GM12875 (cell line): ENCODE measurements at regions not wholly inside any gene's neighbourhood (a gene's known extent, or its start where the extent isn't known, plus 50 kb on each side); places are given as distances from the start of the nearest gene placed in this dataset.

Source experiments
- H3K4me3 ChIP-seq: one replicate; pipeline ENCODE4 v1.5.1; 2011; ENCODE audit warnings: low read depth, low read length, control low read depth
- CTCF ChIP-seq: IDR thresholded peaks from 2 replicates; pipeline ENCODE4 v1.5.1; 2011; ENCODE audit warnings: low read depth, mild to moderate bottlenecking, control low read depth, inconsistent platforms, low read length, moderate library complexity, borderline replicate concordance; ENCODE audit not compliant: insufficient read depth

DNA sequence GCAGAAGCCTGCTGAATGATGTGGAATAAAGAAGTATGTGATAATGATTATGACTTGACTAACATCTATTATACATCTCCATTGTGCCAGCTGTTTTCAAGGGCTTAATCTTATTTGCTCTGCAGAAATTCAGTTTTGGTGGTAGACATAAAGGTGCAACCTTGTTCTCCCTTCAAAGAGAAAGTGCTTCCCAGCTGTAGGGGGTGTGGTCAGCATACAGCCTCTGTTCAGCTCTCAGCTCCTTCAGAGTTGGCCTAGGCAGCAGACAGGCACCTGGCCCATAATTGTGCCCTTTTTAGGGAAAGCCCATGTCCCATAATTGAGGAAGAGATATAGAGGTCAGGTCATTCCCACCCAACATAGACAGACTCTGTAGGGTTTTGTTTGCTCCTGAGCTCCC lies 104.3 kb upstream of the EOMES start:
- no peak for TF ChIP-seq CTCF
- no peak overlapping the region for H3K4me3 ChIP-seq

GRCh38 chr3:27827041-27827440 lies 104.9 kb upstream of the EOMES start:
- TF ChIP-seq CTCF: no peak
- no peak overlapping the region for H3K4me3 ChIP-seq

GRCh38 chr3:27840807-27841594 lies 118.9 kb upstream of the EOMES start:
- no peak overlapping the region for H3K4me3 ChIP-seq
- no peak for TF ChIP-seq CTCF

DNA sequence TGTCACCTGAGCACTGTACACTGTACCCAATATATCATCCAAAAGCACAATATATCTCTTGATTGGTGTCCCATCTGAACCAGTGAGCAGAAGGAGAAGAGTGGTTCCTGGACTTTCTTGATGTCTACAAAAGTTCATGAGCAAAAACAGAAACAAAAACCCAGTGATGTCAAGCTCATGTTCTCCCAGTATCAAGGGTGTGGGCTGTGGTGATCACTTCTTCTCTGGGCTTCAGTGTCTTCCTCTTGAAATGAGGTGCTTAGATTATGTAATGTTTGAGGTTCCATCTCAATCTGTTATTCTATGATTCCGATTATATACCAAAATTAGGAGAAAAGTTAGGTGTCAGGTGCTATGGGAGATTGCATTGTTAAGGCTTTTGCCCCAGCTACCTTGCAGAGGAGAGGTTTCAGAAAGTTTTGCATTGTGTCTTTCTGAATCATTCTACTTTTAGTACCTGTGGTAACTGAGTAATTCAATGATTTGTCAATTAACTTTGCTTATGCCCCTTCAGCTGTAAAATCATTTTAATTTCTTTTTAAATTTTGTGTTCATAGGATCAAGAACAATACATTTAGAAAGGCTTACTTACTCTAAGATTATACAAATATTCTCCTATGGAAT lies 122.0 kb upstream of the EOMES start:
- H3K4me3 ChIP-seq: no peak overlapping the region
- TF ChIP-seq CTCF: no peak

- no peak for TF ChIP-seq CTCF
- no peak overlapping the region for H3K4me3 ChIP-seq
These were observed 125.6 kb upstream of the EOMES start for GRCh38 chr3:27847697-27848096.

GRCh38 chr3:27848826-27849225 lies 126.7 kb upstream of the EOMES start:
- no peak for TF ChIP-seq CTCF

GRCh38 chr3:27859821-27860220 lies 137.7 kb upstream of the EOMES start:
- H3K4me3 ChIP-seq: no peak overlapping the region
- TF ChIP-seq CTCF: no peak

More at GRCh38 chr3:27848826-27849225, 126.7 kb upstream of the EOMES start:
- no peak overlapping the region for H3K4me3 ChIP-seq
